ENCODE measurements at regions not wholly inside any gene's neighbourhood (a gene's known extent, or its start where the extent isn't known, plus 50 kb on each side); places are given as distances from the start of the nearest gene placed in this dataset.

- Mint-ChIP-seq H3K27ac (no peak overlapping the region), H3K36me3 (ENCODE audit: low read depth) (no peaks in the 10 kb centered on the region), H3K4me3 (no peak overlapping the region), H3K9me3 (no peaks in the 10 kb centered on the region), H3K4me1 (ENCODE audit: low read depth) (peaks cover 2% of the 10 kb centered on the region), H3K27me3 (peaks cover 3% of the 10 kb centered on the region)
- peak; percentile 2 for DNase-seq
Observed at GRCh38 chr22:19626042-19626587, 88.2 kb upstream of the SEPTIN5 start.

- peaks cover 2% of the 10 kb centered on the region for H3K4me1 Mint-ChIP-seq (ENCODE audit: low read depth)
- no peak overlapping the region for H3K27ac Mint-ChIP-seq
- DNase-seq: peak; percentile 8
- no peaks in the 10 kb centered on the region for H3K36me3 Mint-ChIP-seq (ENCODE audit: low read depth)
- H3K27me3 Mint-ChIP-seq: peaks cover 3% of the 10 kb centered on the region
- no peak overlapping the region for H3K4me3 Mint-ChIP-seq
- H3K9me3 Mint-ChIP-seq: no peaks in the 10 kb centered on the region
Observed at GRCh38 chr22:19626666-19627065, 87.6 kb upstream of the SEPTIN5 start.

- peak; percentile 6 for DNase-seq
- Mint-ChIP-seq H3K4me1 (ENCODE audit: low read depth) (peaks cover 2% of the 10 kb centered on the region), H3K9me3 (no peaks in the 10 kb centered on the region), H3K27me3 (peaks cover 8% of the 10 kb centered on the region), H3K36me3 (ENCODE audit: low read depth) (no peaks in the 10 kb centered on the region), H3K27ac (no peak overlapping the region), H3K4me3 (no peak overlapping the region)
Observed at GRCh38 chr22:19628038-19628776, 86.1 kb upstream of the SEPTIN5 start.

GRCh38 chr22:19629331-19629719, 85.0 kb upstream of the SEPTIN5 start:
- Mint-ChIP-seq H3K27ac (no peak overlapping the region), H3K27me3 (peaks cover 8% of the 10 kb centered on the region), H3K4me1 (ENCODE audit: low read depth) (peaks cover 2% of the 10 kb centered on the region), H3K36me3 (ENCODE audit: low read depth) (no peaks in the 10 kb centered on the region), H3K4me3 (no peak overlapping the region), H3K9me3 (no peaks in the 10 kb centered on the region)
- DNase-seq: peak; percentile 25

GRCh38 chr22:19629720-19630419, 84.4 kb upstream of the SEPTIN5 start:
- Mint-ChIP-seq H3K9me3 (no peaks in the 10 kb centered on the region), H3K4me3 (no peak overlapping the region), H3K27ac (no peak overlapping the region), H3K36me3 (ENCODE audit: low read depth) (no peaks in the 10 kb centered on the region), H3K27me3 (peaks cover 8% of the 10 kb centered on the region), H3K4me1 (ENCODE audit: low read depth) (peaks cover 2% of the 10 kb centered on the region)
- peak; percentile 88 for DNase-seq

GRCh38 chr22:19630614-19631013, 83.7 kb upstream of the SEPTIN5 start:
- no peak overlapping the region for H3K27ac Mint-ChIP-seq
- peaks cover 8% of the 10 kb centered on the region for H3K27me3 Mint-ChIP-seq
- DNase-seq: no peak
- no peak overlapping the region for H3K4me3 Mint-ChIP-seq
- no peaks in the 10 kb centered on the region for H3K36me3 Mint-ChIP-seq (ENCODE audit: low read depth)
- peaks cover 2% of the 10 kb centered on the region for H3K4me1 Mint-ChIP-seq (ENCODE audit: low read depth)
- no peaks in the 10 kb centered on the region for H3K9me3 Mint-ChIP-seq

GRCh38 chr22:19631899-19632667, 82.2 kb upstream of the SEPTIN5 start:
- H3K27ac Mint-ChIP-seq: no peak overlapping the region
- no peaks in the 10 kb centered on the region for H3K36me3 Mint-ChIP-seq (ENCODE audit: low read depth)
- H3K4me3 Mint-ChIP-seq: no peak overlapping the region
- H3K4me1 Mint-ChIP-seq (ENCODE audit: low read depth): peaks cover 2% of the 10 kb centered on the region
- no peaks in the 10 kb centered on the region for H3K9me3 Mint-ChIP-seq
- DNase-seq: no peak
- peaks cover 8% of the 10 kb centered on the region for H3K27me3 Mint-ChIP-seq

- Mint-ChIP-seq H3K4me3 (no peak overlapping the region), H3K27ac (no peak overlapping the region), H3K27me3 (peaks cover 8% of the 10 kb centered on the region), H3K9me3 (no peaks in the 10 kb centered on the region), H3K4me1 (ENCODE audit: low read depth) (peaks cover 2% of the 10 kb centered on the region), H3K36me3 (ENCODE audit: low read depth) (no peaks in the 10 kb centered on the region)
- DNase-seq: no peak
Observed at GRCh38 chr22:19632668-19633148, 81.6 kb upstream of the SEPTIN5 start.

- DNase-seq: no peak
- H3K27ac Mint-ChIP-seq: no peak overlapping the region
Observed at GRCh38 chr22:19634226-19634975, 79.9 kb upstream of the SEPTIN5 start.

GRCh38 chr22:19635644-19636043, 78.7 kb upstream of the SEPTIN5 start:
- no peak overlapping the region for H3K27ac Mint-ChIP-seq
- no peaks in the 10 kb centered on the region for H3K9me3 Mint-ChIP-seq
- no peaks in the 10 kb centered on the region for H3K36me3 Mint-ChIP-seq (ENCODE audit: low read depth)
- DNase-seq: no peak
- peaks cover 7% of the 10 kb centered on the region for H3K27me3 Mint-ChIP-seq
- H3K4me1 Mint-ChIP-seq (ENCODE audit: low read depth): no peaks in the 10 kb centered on the region
- no peak overlapping the region for H3K4me3 Mint-ChIP-seq

More at GRCh38 chr22:19634226-19634975, 79.9 kb upstream of the SEPTIN5 start:
- H3K36me3 Mint-ChIP-seq (ENCODE audit: low read depth): no peaks in the 10 kb centered on the region
- H3K27me3 Mint-ChIP-seq: peaks cover 8% of the 10 kb centered on the region
- no peak overlapping the region for H3K4me3 Mint-ChIP-seq
- H3K9me3 Mint-ChIP-seq: no peaks in the 10 kb centered on the region
- peaks cover 2% of the 10 kb centered on the region for H3K4me1 Mint-ChIP-seq (ENCODE audit: low read depth)

GRCh38 chr22:19636696-19637407, 77.5 kb upstream of the SEPTIN5 start:
- no peaks in the 10 kb centered on the region for H3K4me1 Mint-ChIP-seq (ENCODE audit: low read depth)
- H3K27me3 Mint-ChIP-seq: peaks cover 11% of the 10 kb centered on the region
- H3K27ac Mint-ChIP-seq: no peak overlapping the region
- no peak overlapping the region for H3K4me3 Mint-ChIP-seq
- no peak for DNase-seq
- H3K36me3 Mint-ChIP-seq (ENCODE audit: low read depth): no peaks in the 10 kb centered on the region
- H3K9me3 Mint-ChIP-seq: no peaks in the 10 kb centered on the region

GRCh38 chr22:19637408-19638281, 76.7 kb upstream of the SEPTIN5 start:
- Mint-ChIP-seq H3K27ac (no peak overlapping the region), H3K9me3 (no peaks in the 10 kb centered on the region), H3K27me3 (peaks cover 6% of the 10 kb centered on the region), H3K36me3 (ENCODE audit: low read depth) (no peaks in the 10 kb centered on the region), H3K4me1 (ENCODE audit: low read depth) (no peaks in the 10 kb centered on the region), H3K4me3 (no peak overlapping the region)
- no peak for DNase-seq
